ENCODE measurements at regions not wholly inside any gene's neighbourhood (a gene's known extent, or its start where the extent isn't known, plus 50 kb on each side); places are given as distances from the start of the nearest gene placed in this dataset.
"Not testable (repeated sequence)": the region's sequence is repeated elsewhere in the genome, so short reads cannot be mapped to it uniquely, and the experiment has no call there.

DNA sequence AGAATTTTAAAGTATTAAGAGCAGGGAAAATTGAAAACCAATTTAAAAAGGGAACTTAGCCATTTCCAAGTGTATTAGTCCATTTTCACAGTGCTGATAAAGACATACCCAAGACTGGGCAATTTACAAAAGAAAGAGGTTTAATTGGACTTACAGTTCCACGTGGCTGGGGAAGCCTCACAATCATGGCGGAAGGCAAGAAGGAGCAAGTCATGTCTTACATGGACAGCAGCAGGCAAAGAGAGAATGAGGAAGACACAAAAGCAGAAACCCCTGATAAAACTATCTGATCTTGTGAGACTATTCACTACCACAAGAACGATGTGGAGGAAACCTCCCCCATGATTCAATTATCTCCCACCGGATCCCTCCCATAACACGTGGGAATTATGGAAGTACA is 178.8 kb downstream of the ERCC6L2 start:
- not testable (repeated sequence) for TF ChIP-seq SRF (CRISPR knock-in tag; IDR thresholded peaks at IDR 0.05); EZH2 (IDR thresholded peaks at IDR 0.05; ENCODE audit: borderline replicate concordance, low read depth, low read length); THRAP3 (IDR thresholded peaks at IDR 0.05; ENCODE audit: borderline replicate concordance); SP1 (CRISPR knock-in tag; IDR thresholded peaks at IDR 0.05); ARNT (IDR thresholded peaks at IDR 0.05); SP2 (IDR thresholded peaks at IDR 0.05; ENCODE audit: extremely low read depth, low read depth, low read length, poor library complexity, severe bottlenecking); U2AF2 (optimal IDR thresholded peaks at IDR 0.05; ENCODE audit: low read depth, low read length); FOXJ3 (CRISPR knock-in tag; IDR thresholded peaks at IDR 0.05); ZFP30 (CRISPR knock-in tag; IDR thresholded peaks at IDR 0.05; ENCODE audit: borderline replicate concordance); ZKSCAN8 (CRISPR knock-in tag; IDR thresholded peaks at IDR 0.05)
- TF ChIP-seq, protein P1, sequence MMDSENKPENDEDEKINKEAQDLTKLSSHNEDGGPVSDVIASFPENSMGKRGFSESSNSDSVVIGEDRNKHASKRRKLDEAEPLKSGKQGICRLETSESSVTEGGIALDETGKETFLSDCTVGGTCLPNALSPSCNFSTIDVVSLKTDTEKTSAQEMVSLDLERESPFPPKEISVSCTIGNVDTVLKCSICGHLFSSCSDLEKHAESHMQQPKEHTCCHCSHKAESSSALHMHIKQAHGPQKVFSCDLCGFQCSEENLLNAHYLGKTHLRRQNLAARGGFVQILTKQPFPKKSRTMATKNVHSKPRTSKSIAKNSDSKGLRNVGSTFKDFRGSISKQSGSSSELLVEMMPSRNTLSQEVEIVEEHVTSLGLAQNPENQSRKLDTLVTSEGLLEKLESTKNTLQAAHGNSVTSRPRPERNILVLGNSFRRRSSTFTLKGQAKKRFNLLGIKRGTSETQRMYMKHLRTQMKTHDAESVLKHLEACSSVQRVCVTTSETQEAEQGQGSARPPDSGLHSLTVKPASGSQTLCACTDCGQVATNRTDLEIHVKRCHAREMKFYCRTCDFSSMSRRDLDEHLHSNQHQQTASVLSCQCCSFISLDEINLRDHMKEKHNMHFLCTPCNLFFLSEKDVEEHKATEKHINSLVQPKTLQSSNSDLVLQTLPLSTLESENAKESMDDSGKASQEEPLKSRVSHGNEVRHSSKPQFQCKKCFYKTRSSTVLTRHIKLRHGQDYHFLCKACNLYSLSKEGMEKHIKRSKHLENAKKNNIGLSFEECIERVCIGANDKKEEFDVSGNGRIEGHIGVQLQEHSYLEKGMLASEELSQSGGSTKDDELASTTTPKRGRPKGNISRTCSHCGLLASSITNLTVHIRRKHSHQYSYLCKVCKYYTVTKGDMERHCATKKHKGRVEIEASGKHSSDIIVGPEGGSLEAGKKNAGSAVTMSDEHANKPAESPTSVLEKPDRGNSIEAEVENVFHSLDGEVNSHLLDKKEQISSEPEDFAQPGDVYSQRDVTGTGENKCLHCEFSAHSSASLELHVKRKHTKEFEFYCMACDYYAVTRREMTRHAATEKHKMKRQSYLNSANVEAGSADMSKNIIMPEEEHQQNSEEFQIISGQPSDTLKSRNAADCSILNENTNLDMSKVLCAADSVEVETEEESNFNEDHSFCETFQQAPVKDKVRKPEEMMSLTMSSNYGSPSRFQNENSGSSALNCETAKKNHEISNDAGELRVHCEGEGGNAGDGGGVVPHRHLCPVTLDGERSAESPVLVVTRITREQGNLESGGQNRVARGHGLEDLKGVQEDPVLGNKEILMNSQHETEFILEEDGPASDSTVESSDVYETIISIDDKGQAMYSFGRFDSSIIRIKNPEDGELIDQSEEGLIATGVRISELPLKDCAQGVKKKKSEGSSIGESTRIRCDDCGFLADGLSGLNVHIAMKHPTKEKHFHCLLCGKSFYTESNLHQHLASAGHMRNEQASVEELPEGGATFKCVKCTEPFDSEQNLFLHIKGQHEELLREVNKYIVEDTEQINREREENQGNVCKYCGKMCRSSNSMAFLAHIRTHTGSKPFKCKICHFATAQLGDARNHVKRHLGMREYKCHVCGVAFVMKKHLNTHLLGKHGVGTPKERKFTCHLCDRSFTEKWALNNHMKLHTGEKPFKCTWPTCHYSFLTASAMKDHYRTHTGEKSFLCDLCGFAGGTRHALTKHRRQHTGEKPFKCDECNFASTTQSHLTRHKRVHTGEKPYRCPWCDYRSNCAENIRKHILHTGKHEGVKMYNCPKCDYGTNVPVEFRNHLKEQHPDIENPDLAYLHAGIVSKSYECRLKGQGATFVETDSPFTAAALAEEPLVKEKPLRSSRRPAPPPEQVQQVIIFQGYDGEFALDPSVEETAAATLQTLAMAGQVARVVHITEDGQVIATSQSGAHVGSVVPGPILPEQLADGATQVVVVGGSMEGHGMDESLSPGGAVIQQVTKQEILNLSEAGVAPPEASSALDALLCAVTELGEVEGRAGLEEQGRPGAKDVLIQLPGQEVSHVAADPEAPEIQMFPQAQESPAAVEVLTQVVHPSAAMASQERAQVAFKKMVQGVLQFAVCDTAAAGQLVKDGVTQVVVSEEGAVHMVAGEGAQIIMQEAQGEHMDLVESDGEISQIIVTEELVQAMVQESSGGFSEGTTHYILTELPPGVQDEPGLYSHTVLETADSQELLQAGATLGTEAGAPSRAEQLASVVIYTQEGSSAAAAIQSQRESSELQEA (IDR thresholded peaks at IDR 0.05; ENCODE audit: low read depth), result not testable (repeated sequence)
- TF ChIP-seq, protein P2, sequence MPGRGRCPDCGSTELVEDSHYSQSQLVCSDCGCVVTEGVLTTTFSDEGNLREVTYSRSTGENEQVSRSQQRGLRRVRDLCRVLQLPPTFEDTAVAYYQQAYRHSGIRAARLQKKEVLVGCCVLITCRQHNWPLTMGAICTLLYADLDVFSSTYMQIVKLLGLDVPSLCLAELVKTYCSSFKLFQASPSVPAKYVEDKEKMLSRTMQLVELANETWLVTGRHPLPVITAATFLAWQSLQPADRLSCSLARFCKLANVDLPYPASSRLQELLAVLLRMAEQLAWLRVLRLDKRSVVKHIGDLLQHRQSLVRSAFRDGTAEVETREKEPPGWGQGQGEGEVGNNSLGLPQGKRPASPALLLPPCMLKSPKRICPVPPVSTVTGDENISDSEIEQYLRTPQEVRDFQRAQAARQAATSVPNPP (IDR thresholded peaks at IDR 0.05; ENCODE audit: borderline replicate concordance, insufficient read depth, insufficient read length), result not testable (repeated sequence)
- TF ChIP-seq, protein P3, sequence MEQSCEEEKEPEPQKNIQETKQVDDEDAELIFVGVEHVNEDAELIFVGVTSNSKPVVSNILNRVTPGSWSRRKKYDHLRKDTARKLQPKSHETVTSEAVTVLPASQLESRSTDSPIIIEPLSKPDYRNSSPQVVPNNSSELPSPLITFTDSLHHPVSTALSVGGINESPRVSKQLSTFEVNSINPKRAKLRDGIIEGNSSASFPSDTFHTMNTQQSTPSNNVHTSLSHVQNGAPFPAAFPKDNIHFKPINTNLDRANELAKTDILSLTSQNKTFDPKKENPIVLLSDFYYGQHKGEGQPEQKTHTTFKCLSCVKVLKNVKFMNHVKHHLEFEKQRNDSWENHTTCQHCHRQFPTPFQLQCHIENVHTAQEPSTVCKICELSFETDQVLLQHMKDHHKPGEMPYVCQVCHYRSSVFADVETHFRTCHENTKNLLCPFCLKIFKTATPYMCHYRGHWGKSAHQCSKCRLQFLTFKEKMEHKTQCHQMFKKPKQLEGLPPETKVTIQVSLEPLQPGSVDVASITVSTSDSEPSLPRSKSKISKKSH (CRISPR knock-in tag; IDR thresholded peaks at IDR 0.05), result not testable (repeated sequence)
